ENCODE measurements at regions not wholly inside any gene's neighbourhood (a gene's known extent, or its start where the extent isn't known, plus 50 kb on each side); places are given as distances from the start of the nearest gene placed in this dataset.

GRCh38 chr5:4228708-4229107 lies 633.1 kb downstream of the IRX1 start:
- Histone ChIP-seq H3K4me1 (ENCODE audit: control insufficient read depth in 2 of 3, insufficient read depth in 2 of 3, low read depth in 1 of 3, low read length in 3 of 3) (no peaks in the 10 kb centered on the region), H3K27me3 (ENCODE audit: control insufficient read depth, insufficient read depth, low read length) (no peaks in the 10 kb centered on the region), H3K9ac (ENCODE audit: low read length in 3 of 3) (no peak overlapping the region), H3K27ac (ENCODE audit: low read depth in 2 of 2, low read length in 2 of 2) (no peak overlapping the region), H3K4me3 (ENCODE audit: low read length in 3 of 3) (no peak overlapping the region), H3K36me3 (ENCODE audit: control insufficient read depth in 2 of 3, insufficient read depth in 3 of 3, low read length in 3 of 3) (no peaks in the 10 kb centered on the region), H3K9me3 (ENCODE audit: control insufficient read depth in 2 of 3, insufficient read depth in 1 of 3, low read length in 3 of 3) (no peaks in the 10 kb centered on the region)
- TF ChIP-seq, protein P1, sequence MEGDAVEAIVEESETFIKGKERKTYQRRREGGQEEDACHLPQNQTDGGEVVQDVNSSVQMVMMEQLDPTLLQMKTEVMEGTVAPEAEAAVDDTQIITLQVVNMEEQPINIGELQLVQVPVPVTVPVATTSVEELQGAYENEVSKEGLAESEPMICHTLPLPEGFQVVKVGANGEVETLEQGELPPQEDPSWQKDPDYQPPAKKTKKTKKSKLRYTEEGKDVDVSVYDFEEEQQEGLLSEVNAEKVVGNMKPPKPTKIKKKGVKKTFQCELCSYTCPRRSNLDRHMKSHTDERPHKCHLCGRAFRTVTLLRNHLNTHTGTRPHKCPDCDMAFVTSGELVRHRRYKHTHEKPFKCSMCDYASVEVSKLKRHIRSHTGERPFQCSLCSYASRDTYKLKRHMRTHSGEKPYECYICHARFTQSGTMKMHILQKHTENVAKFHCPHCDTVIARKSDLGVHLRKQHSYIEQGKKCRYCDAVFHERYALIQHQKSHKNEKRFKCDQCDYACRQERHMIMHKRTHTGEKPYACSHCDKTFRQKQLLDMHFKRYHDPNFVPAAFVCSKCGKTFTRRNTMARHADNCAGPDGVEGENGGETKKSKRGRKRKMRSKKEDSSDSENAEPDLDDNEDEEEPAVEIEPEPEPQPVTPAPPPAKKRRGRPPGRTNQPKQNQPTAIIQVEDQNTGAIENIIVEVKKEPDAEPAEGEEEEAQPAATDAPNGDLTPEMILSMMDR (IDR thresholded peaks at IDR 0.05; ENCODE audit: borderline replicate concordance, extremely low read depth, insufficient read depth) = no peak
- FAIRE-seq (no peak), DNase-seq (no peak)
- intact Hi-C loops (cut with DNase I) = no loop called here

DNA sequence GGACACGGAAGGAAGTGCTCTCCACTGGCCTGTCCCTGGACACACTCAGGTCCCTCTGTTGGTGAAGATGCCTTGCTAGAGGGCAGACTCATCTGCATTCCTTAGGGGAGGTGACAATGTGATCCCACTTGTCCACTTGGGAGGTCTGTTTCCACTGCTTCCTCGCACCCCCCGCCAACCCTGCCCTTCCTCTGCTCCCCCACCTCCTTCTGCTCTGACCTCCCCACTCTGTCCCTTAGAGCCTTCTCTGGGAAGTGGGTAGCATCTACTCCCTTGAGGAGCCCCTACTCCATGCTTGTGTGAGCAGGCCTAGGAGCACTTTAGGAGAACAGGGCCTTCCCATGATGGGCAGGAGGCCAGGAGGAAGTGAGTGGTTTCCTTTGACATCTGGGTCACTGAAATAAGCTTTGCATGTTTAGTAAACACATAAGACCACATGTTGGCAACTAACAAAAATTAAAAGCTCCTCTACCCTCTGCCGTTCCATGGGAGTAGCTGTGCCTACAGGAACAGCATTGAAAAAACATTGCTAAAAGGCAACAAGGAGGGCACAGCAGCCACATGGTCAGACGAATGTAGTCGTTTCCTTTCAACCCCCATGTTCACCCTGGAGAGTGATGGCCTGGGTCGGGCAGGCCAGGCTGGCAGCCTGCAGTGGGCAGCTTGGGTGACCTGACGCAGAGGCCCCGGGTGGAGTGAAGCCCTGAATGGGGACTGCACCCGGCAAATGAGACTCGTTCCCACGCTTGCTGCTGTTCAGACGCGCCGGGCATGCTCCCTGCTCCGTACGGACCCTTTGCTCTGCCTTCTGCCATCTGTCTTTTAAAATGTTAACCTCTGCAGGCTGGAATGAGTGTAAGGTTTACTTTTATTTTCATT lies 634.0 kb downstream of the IRX1 start:
- Histone ChIP-seq H3K27ac (ENCODE audit: low read depth in 2 of 2, low read length in 2 of 2) (no peak overlapping the region), H3K27me3 (ENCODE audit: control insufficient read depth, insufficient read depth, low read length) (no peaks in the 10 kb centered on the region), H3K9ac (ENCODE audit: low read length in 3 of 3) (no peak overlapping the region), H3K9me3 (ENCODE audit: control insufficient read depth in 2 of 3, insufficient read depth in 1 of 3, low read length in 3 of 3) (peaks cover 0 to 3% (median 0%) of the 10 kb centered on the region in 3 donors), H3K4me3 (ENCODE audit: low read length in 3 of 3) (no peak overlapping the region), H3K4me1 (ENCODE audit: control insufficient read depth in 2 of 3, insufficient read depth in 2 of 3, low read depth in 1 of 3, low read length in 3 of 3) (no peaks in the 10 kb centered on the region), H3K36me3 (ENCODE audit: control insufficient read depth in 2 of 3, insufficient read depth in 3 of 3, low read length in 3 of 3) (no peaks in the 10 kb centered on the region)
- intact Hi-C loops (cut with DNase I) = no loop called here
- TF ChIP-seq, protein P1 (IDR thresholded peaks at IDR 0.05; ENCODE audit: borderline replicate concordance, extremely low read depth, insufficient read depth) = no peak
- FAIRE-seq (no peak), DNase-seq (peak in 1 of 5 donors; percentile 18)

DNA sequence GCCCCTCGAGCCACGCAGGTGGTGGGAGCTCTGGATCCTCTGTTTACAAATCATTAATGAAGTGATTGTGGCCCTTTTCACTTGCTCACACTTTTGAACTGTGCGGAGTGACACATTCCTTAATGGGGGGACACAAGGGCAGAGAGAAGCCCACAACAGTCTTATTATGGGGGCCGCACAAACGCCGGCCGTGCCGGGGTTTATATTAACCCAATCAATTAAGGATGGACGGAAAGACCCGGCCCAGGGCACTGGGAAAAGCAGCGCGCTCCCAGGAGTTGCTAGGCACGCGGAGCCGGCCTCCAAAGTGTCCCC lies 634.8 kb downstream of the IRX1 start:
- no peak overlapping the region for H3K4me3 ChIP-seq (ENCODE audit: low read length in 3 of 3)
- H3K4me1 ChIP-seq (ENCODE audit: control insufficient read depth in 2 of 3, insufficient read depth in 2 of 3, low read depth in 1 of 3, low read length in 3 of 3) = no peaks in the 10 kb centered on the region
- no peak overlapping the region for H3K9ac ChIP-seq (ENCODE audit: low read length in 3 of 3)
- H3K36me3 ChIP-seq (ENCODE audit: control insufficient read depth in 2 of 3, insufficient read depth in 3 of 3, low read length in 3 of 3) = no peaks in the 10 kb centered on the region
- intact Hi-C loops (cut with DNase I) = no loop called here
- TF ChIP-seq, protein P1 (IDR thresholded peaks at IDR 0.05; ENCODE audit: borderline replicate concordance, extremely low read depth, insufficient read depth) = no peak
- no peak overlapping the region for H3K27ac ChIP-seq (ENCODE audit: low read depth in 2 of 2, low read length in 2 of 2)
- FAIRE-seq (no peak), DNase-seq (peak in 2 of 5 donors; percentile 59 to 65)
- no peaks in the 10 kb centered on the region for H3K27me3 ChIP-seq (ENCODE audit: control insufficient read depth, insufficient read depth, low read length)
- peaks cover 0 to 7% (median 0%) of the 10 kb centered on the region in 3 donors for H3K9me3 ChIP-seq (ENCODE audit: control insufficient read depth in 2 of 3, insufficient read depth in 1 of 3, low read length in 3 of 3)

Data from kidney (tissue), 13 donors.